ENCODE measurements at regions not wholly inside any gene's neighbourhood (a gene's known extent, or its start where the extent isn't known, plus 50 kb on each side); places are given as distances from the start of the nearest gene placed in this dataset.

DNA sequence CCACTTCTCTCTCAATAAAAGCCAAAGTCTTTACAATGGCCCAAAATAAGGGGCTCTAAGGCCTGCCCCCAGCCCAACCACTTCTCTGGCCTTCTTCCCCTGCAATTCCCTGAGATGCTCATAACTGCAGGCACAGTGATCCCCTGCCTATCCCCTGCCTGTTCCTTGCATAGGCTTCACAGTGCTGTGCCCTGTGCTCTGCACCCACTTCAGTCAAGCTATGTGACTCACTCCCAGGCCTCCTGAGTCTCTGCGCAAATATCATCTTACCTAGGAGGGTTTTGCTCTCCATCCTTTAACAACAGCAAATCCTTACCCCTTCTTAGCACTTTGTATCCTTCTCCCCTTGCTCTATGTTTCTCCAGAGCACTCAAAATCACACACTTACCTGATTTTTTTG is 242.2 kb downstream of the MSRB3 start:
- DNase-seq (ENCODE audit: low read depth in 1 of 2, low spot score in 1 of 2) = no peak
- TF ChIP-seq, protein P1, sequence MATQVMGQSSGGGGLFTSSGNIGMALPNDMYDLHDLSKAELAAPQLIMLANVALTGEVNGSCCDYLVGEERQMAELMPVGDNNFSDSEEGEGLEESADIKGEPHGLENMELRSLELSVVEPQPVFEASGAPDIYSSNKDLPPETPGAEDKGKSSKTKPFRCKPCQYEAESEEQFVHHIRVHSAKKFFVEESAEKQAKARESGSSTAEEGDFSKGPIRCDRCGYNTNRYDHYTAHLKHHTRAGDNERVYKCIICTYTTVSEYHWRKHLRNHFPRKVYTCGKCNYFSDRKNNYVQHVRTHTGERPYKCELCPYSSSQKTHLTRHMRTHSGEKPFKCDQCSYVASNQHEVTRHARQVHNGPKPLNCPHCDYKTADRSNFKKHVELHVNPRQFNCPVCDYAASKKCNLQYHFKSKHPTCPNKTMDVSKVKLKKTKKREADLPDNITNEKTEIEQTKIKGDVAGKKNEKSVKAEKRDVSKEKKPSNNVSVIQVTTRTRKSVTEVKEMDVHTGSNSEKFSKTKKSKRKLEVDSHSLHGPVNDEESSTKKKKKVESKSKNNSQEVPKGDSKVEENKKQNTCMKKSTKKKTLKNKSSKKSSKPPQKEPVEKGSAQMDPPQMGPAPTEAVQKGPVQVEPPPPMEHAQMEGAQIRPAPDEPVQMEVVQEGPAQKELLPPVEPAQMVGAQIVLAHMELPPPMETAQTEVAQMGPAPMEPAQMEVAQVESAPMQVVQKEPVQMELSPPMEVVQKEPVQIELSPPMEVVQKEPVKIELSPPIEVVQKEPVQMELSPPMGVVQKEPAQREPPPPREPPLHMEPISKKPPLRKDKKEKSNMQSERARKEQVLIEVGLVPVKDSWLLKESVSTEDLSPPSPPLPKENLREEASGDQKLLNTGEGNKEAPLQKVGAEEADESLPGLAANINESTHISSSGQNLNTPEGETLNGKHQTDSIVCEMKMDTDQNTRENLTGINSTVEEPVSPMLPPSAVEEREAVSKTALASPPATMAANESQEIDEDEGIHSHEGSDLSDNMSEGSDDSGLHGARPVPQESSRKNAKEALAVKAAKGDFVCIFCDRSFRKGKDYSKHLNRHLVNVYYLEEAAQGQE (IDR thresholded peaks at IDR 0.05; ENCODE audit: insufficient replicate concordance, low read depth) = no peak
- TF ChIP-seq, protein P2, sequence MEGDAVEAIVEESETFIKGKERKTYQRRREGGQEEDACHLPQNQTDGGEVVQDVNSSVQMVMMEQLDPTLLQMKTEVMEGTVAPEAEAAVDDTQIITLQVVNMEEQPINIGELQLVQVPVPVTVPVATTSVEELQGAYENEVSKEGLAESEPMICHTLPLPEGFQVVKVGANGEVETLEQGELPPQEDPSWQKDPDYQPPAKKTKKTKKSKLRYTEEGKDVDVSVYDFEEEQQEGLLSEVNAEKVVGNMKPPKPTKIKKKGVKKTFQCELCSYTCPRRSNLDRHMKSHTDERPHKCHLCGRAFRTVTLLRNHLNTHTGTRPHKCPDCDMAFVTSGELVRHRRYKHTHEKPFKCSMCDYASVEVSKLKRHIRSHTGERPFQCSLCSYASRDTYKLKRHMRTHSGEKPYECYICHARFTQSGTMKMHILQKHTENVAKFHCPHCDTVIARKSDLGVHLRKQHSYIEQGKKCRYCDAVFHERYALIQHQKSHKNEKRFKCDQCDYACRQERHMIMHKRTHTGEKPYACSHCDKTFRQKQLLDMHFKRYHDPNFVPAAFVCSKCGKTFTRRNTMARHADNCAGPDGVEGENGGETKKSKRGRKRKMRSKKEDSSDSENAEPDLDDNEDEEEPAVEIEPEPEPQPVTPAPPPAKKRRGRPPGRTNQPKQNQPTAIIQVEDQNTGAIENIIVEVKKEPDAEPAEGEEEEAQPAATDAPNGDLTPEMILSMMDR (IDR thresholded peaks at IDR 0.05; ENCODE audit: insufficient read depth, low read length) = no peak
- TF ChIP-seq GABPA (IDR thresholded peaks at IDR 0.05; ENCODE audit: low read depth) (no peak), SPI1 (IDR thresholded peaks at IDR 0.05; ENCODE audit: borderline replicate concordance, low read depth) (no peak), POLR2AphosphoS5 (IDR thresholded peaks at IDR 0.05; ENCODE audit: low read depth) (no peak)
- Histone ChIP-seq H3K4me3 (replicated peaks; ENCODE audit: insufficient read depth, low read length) (no peak overlapping the region), H3K27me3 (ENCODE audit: insufficient read depth, poor library complexity, severe bottlenecking) (no peaks in the 10 kb centered on the region), H3K27ac (replicated peaks) (no peak overlapping the region)

DNA sequence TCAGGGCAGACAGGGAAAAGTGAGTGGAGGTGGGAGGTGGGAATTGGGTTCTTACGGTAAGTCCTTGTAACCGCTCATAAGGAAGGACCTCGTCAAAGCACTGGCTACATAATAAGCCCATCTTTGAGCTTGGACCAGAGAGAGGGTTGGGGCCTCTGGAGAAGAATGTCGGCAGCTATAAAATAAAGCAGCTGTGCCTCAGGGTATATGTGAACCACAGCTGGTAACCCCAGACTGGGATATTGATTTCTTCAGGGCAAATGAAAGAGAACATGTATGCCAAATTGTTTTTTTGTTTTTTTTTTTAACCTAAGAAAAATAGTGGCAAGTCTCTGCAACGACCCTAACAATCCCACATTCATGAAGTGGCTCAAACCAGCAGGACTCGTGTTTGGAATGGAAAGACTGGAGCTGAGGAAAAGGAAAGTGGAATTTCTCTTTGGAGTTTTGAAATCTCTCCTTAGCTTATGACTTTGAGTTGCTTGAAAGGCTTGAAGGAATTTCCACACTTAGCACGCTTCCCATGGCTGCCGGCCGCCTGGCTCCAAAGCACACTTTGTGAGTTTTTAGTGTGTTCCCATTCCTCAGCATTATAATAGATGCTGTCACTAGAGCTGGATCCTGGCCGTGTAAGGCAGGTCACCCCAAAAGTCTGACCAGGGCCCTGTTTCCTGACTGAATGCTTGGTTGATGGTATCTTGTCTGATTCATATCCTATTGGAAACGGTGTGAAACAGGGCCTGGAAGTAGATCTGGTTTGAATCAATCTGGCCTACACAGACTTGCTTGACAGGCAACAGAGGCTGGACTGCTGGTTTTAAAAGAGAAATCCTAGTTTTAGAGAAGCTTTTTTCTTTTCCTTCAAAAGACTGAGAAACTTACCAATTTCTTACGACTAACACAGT is 244.7 kb downstream of the MSRB3 start:
- H3K4me3 ChIP-seq (replicated peaks; ENCODE audit: insufficient read depth, low read length) = no peak overlapping the region
- no peaks in the 10 kb centered on the region for H3K27me3 ChIP-seq (ENCODE audit: insufficient read depth, poor library complexity, severe bottlenecking)
- no peak overlapping the region for H3K27ac ChIP-seq (replicated peaks)
- no peak for TF ChIP-seq SPI1 (IDR thresholded peaks at IDR 0.05; ENCODE audit: borderline replicate concordance, low read depth)
- TF ChIP-seq, protein P2 (IDR thresholded peaks at IDR 0.05; ENCODE audit: insufficient read depth, low read length) = no peak
- TF ChIP-seq POLR2AphosphoS5 (IDR thresholded peaks at IDR 0.05; ENCODE audit: low read depth) = no peak
- TF ChIP-seq, protein P1 (IDR thresholded peaks at IDR 0.05; ENCODE audit: insufficient replicate concordance, low read depth) = no peak
- TF ChIP-seq GABPA (IDR thresholded peaks at IDR 0.05; ENCODE audit: low read depth) = no peak
- no peak for DNase-seq (ENCODE audit: low read depth in 1 of 2, low spot score in 1 of 2)

DNA sequence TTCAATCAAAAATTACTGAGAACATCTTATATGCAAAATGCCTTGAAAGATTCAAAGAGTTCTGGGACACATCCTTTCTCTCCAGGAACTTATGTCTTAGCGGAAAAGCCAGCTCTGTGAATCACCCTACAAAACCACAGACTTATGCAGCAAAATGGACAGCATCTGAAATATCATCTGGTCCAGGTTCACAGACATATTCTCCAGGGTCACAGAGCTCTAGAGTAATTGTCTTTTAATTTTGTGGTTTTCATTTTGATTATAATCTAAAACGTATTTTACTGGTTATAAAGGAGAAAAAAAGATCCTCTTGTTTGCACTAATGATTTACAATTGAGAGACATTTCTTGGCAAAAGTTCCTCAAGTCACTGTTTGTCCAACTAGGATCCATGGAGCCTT is 246.2 kb downstream of the MSRB3 start:
- Histone ChIP-seq H3K27ac (replicated peaks) (no peak overlapping the region), H3K27me3 (ENCODE audit: insufficient read depth, poor library complexity, severe bottlenecking) (no peaks in the 10 kb centered on the region), H3K4me3 (replicated peaks; ENCODE audit: insufficient read depth, low read length) (no peak overlapping the region)
- no peak for DNase-seq (ENCODE audit: low read depth in 1 of 2, low spot score in 1 of 2)
- TF ChIP-seq, protein P1 (IDR thresholded peaks at IDR 0.05; ENCODE audit: insufficient replicate concordance, low read depth) = no peak
- no peak for TF ChIP-seq SPI1 (IDR thresholded peaks at IDR 0.05; ENCODE audit: borderline replicate concordance, low read depth)
- TF ChIP-seq POLR2AphosphoS5 (IDR thresholded peaks at IDR 0.05; ENCODE audit: low read depth) = no peak
- TF ChIP-seq, protein P2 (IDR thresholded peaks at IDR 0.05; ENCODE audit: insufficient read depth, low read length) = no peak
- no peak for TF ChIP-seq GABPA (IDR thresholded peaks at IDR 0.05; ENCODE audit: low read depth)

All from HL-60 (cell line).